MV-4-11 (cell line): ENCODE measurements at regions not wholly inside any gene's neighbourhood (a gene's known extent, or its start where the extent isn't known, plus 50 kb on each side); places are given as distances from the start of the nearest gene placed in this dataset.

Experiments
- DNase-seq: peaks from one replicate; lab custom pipeline; 2025; lab: John Stamatoyannopoulos, UW

DNA sequence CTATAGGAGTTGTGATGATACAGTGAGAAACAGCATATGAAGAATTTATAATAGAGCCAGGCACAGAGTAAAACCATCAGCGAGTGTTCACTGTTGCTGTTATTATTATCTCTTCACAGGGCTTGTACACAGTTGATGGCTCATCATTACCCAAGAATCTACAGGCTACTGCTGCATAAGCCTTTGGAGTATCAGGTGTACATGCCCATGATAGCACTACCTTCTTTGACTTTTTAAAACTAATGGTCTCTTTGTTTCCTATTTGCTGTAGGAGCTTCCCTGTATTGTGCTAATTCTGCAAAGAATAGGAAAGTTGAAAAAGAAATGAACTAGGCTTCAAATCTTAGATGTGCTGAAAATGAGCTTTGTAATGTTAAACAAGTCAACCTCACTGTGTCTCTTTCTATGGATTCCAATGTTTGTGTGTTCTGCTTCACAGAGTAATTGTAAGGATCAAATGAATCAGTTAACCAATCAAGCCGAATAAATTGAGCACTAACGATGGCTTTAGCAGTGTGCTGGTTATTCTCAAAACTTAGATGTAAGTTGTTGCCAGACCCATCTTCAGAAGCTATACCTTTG is 138.8 kb downstream of the TUSC7 start:
- no peak for DNase-seq

DNA sequence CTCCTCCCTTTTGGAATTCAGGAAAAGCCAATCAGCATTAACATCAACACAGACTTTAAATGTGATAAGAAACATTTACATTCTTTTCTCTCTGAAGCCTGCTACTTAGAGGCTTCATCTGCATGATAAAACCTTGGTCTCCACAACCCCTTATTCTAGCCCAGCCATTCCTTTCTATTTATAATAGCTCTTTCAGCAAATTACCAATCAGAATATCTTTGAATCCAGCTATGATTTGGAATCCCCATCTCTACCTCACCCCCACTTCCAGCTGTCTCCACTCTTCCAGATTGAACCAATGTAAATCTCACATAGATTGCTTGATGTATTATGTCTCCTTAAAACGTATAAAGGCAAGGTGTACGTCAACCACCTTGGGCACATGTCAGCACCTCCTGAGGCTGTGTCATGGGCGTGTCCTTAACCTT is 139.7 kb downstream of the TUSC7 start:
- no peak for DNase-seq

GRCh38 chr3:116852803-116853202 is 143.2 kb downstream of the TUSC7 start:
- DNase-seq, result no peak

DNA sequence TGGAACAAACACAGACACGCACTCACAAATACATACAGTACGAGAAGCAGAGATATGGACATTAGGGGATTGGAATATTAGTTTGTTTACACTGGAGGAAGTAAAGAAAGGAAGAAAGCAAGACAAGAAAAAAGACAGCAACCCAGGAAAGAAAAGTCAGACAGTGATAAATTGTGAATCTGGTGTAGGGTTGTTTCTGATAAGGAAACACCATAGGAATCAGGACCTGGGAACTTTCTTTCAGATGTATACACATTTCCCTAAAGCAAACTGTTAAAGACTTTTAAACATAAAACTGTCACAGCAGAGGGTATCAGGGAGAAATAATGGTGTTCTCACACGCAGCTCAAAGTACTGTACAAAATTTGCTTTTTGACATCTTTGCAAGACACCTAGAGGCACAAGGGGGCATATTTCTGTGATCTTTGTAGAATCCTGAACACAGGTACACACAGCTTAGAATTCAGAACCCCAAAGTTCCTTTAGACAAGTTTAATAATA is 153.7 kb downstream of the TUSC7 start:
- no peak for DNase-seq

GRCh38 chr3:116863822-116864589 is 154.4 kb downstream of the TUSC7 start:
- no peak for DNase-seq

GRCh38 chr3:116864590-116864927 is 155.0 kb downstream of the TUSC7 start:
- no peak for DNase-seq

DNA sequence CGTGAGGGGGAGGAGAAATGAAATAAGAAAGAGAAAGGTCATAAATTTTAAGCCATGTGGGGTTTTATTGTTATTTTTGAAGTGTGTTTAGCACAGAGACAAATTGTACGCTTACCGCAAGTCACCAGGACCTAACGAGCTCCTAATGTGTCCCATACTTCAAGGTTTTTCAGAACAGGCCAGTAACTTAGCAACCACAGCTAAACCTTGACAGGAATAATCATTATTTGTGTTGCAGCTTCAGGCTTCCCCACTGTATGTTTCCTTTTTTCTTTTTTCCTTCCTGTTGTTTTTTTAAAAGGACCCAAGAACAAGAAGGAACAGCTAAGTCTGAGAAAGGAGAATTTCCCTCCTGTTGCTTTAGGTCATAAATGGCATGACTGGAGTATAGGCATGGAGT is 160.8 kb downstream of the TUSC7 start:
- no peak for DNase-seq

- no peak for DNase-seq
These were observed 162.3 kb downstream of the TUSC7 start for GRCh38 chr3:116871905-116872304.

DNA sequence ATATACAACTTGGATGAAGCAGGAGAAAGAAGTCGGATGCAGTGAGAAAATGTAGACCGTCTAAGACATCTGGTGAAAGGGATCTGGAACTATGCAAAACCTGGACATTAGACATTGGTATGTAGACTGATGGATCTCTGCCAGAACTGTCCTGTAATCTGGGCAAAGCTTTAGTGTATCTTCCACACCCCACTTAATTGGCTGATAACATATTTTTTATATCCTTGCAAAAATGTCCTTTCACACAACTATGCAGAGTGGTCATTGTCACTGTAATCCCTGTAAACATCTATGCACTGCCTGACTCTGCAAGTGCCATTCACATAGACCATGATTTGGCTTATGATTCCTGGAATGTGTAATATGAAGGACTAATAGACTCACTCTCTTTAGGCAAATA is 163.1 kb downstream of the TUSC7 start:
- no peak for DNase-seq

DNA sequence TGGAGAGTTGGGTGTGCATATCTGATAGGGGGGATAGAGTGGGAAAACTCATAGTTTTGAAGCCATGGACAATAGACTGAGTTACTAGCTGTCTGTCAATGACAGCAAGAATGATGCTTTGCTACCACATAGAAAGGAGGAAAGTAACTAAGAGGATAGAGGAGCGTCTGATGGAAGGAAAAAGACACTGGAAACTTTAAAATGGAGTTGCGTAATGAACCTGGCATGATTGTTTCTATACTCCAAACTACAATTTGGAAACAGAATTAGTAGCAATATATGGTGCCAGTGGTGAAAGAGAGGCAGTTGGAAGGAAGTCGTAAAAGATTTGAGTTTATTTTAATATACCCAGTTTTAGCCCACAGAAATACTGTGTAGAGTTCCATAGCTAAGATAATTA is 163.6 kb downstream of the TUSC7 start:
- no peak for DNase-seq

DNA sequence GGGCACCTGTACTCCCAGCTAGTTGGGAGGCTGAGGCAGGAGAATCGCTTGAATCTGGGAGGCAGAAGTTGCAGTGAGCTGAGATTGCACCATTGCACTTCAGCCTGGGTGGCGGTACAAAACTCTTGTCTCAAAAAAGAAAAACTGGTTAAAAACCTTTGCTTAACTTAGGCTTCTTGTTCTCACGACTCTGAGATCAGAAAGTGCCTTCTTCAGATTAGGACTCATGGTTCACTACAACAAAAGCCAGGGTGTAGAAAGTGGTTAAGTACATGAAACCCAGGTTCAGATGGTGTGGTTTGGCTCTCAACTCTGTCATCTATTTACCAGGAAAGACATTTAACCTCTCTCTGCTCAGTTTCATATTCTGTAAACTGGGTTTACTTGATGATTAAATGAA is 168.4 kb downstream of the TUSC7 start:
- DNase-seq, result no peak

- DNase-seq, result peak; percentile 45
These were observed 176.8 kb downstream of the TUSC7 start for GRCh38 chr3:116886202-116886893.

GRCh38 chr3:116896116-116896515 is 186.5 kb downstream of the TUSC7 start:
- DNase-seq, result peak; percentile 16

GRCh38 chr3:116897382-116897781 is 187.8 kb downstream of the TUSC7 start:
- DNase-seq, result no peak

DNA sequence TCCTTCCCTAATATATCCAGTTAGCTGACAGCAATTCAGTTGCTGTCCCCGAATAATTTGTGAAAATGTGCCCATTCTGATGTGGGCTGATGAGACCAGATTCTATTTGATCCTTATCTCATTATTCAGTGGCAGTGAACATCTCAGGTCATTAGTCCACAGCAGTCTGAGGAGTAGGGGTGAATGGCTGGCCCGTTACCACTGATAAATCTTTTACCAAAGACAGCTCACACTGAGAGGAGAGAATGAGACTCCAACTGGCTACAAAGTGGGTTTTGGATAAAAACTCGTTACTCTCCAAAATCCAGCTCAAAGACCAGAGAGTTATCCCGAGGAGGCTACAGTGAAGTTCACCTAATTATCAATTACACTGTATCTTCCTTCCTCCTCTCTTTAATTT is 189.7 kb downstream of the TUSC7 start:
- no peak for DNase-seq

DNA sequence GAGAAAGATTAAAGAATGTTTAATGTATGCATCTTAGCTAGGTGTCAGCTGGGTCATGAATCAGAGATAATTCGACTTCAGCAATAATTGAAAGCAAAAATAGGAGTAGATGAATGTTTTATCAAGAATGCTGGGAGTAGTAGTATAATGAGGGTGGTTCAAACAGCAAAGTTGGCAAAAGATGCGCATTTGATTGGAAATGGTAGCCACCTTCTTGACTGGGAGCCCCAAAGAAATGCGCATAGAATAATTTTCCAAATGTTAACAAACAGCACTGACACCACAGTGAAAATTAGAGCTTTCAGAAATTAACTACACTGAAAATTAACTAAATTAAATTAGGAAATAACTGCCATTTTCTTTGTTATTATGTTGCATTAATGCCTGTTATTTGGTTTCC is 195.8 kb downstream of the TUSC7 start:
- no peak for DNase-seq

- no peak for DNase-seq
These were observed 196.2 kb downstream of the TUSC7 start for GRCh38 chr3:116905794-116906193.

- no peak for DNase-seq
These were observed 202.5 kb downstream of the TUSC7 start for GRCh38 chr3:116912116-116912515.

DNA sequence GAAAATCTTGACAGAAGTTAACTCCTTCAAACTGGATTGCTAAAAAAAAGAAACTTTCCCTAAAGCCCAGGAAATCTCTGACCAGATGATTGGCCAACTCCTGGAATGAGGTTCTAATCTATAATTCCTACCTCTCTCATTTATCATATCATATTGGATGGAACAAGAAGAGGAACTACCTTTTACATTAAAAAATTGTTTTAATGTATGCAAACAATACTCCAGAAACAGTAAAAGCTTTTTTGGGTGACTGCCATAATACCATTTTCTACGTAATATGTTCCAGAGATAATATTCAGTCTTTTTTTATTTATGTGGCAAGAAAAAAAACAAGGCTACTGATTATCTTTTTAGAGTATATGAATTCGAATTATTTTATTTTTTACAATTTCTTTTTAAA is 204.4 kb downstream of the TUSC7 start:
- no peak for DNase-seq

GRCh38 chr3:116916836-116917235 is 207.3 kb downstream of the TUSC7 start:
- DNase-seq, result no peak

DNA sequence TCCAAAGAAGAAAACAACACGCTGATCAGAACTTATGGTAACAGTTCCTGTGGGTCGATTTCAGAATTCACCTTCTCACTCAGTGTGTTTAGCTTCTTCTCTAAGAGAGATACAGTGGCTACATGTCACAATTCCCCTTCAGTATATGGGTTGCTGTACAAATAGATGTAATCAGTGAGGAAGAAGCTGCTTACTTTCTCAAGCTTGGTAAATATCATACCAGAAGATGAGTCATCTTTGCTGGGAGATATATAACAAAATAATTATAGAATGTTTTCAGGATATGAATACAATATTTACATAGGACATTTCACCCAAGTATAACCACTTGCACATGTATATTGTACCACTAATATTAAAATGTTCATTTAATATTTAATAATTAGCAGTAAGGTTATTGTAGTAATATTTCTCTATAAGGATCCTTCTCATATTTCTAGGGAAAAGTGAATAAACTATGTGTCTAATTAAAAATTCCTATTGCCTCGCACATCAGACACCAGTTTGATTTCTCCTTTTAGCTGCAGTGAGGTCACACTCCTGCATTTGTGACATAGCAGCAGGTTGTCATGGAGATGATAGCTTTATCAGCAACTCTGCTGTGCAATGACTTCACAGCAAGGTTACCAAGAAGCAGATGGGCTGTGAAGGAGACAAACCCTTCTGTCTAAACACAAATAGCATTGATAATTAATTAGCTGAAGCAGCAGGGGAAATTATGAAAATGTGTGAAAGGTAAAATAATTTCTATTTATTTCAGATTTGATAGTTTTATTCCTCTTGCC is 211.4 kb downstream of the TUSC7 start:
- DNase-seq, result no peak

DNA sequence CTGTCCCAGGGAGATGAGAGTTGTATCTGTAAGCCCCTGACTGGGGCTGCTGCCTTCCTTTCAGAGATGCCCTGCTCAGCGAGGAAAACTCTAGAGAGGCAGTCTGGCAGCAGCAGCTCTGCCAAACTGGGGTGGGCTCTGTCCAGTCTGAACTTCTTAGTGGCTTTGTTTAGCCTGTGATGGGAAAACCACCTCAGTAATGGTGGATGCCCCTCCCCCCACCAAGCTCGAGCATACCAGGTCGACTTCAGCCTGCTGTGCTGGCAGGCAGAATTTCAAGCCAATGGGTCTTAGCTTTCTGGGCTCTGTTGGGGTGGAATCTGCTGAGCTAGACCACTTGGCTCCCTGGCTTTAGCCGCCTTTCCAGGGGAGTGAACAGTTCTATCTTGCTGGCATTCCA is 218.3 kb downstream of the TUSC7 start:
- DNase-seq, result no peak
